OCI-M1 (cell line): ENCODE measurements at regions not wholly inside any gene's neighbourhood (a gene's known extent, or its start where the extent isn't known, plus 50 kb on each side); places are given as distances from the start of the nearest gene placed in this dataset.

Experiments
- DNase-seq: peaks from one replicate; lab custom pipeline; 2025; lab: John Stamatoyannopoulos, UW

- no peak for DNase-seq
These were observed 300.4 kb upstream of the NT5C1B start for GRCh38 chr2:18889565-18890332.

DNA sequence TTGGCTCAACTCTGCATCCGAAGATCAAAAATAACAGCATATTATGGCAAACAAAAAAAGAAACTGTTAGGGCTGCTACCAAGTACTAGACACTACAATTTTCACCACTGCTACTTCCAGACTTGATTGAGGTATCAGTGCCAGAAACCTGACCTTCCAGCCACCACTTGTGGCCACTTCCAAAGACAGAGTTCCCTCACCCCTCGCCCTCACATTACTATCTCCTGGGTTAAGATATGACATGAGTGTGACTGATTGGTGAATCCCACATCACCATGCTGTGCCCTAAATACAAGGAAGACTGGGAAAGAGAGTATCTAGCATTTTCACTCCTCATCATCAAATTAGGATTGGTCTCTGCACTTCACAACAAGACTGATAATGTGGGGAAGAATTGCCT, 296.1 kb upstream of the NT5C1B start:
- DNase-seq: no peak

DNA sequence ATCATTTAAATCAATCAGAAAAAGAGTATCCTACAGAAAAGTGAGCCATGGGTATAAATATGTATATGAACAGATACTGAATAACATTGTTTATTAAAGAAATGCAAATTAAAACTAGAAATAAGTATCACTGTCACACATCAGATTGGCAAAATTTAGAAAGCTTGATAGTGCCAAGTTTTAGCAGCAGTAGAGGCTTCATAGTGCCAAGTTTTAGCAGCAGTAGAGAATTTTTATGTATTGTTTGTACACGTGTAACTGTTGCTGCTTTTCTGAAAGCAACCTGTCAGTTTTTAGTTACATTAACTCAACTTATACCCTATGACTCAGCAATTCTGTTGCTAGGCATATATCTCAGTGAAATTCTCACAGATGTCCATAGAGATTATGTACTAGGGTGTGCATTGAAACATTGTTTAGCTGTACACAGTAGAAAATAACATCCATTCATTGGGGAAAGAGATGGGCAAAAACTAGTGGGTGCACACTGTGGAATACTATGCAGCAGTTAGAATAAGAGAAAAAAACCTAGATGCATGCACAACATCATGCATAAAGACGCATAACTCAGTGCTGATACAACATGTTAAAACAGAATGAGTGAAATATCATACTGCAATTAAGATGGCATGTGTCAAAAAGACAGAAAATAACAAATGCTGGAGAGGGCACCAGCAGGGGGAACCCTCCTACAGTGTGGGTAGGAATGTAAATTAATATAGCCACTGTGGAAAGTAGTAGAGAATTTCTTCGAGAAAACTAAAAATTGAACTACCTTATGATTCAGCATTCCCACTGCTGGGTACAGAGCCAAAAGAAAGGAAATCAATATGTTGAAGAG, 294.5 kb upstream of the NT5C1B start:
- peak; percentile 18 for DNase-seq

- no peak for DNase-seq
These were observed 282.1 kb upstream of the NT5C1B start for GRCh38 chr2:18871430-18871829.

DNA sequence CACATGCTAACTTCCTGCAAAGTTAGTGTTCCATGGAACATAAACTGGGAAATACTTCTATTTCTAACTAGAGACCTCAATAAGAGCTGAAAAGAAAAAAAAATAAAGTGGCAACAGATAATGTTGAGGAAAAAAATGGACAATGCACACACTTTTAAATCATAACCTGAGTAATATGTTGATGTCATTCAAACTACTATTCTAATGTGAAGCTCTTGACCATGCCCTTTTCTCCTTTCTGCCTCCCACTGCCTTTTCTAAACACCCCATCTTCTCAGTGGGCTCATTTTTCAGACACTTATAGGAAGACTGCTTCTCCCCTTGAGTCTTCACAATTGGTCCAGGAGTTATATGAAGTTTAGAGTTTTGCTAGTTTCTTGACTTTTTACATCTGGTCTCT, 280.9 kb upstream of the NT5C1B start:
- DNase-seq: no peak

DNA sequence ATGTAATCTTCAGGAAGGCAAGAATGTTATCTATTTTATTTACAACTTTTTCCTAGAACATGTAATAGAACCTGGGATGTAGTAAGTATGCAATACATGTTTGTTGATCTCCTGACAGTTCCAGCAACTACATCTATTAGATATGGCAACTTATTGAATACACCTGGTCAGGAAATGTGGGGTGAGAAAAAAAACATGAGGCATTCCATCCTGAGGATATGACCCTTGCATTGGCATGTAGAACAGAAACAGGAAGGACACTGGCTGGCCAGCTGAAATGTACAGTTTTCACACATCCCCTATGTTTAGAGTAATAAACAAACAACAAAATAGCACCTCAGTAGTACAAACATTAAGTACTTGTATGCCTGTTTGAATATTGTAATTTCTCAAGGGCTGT, 272.6 kb upstream of the NT5C1B start:
- DNase-seq: no peak

DNA sequence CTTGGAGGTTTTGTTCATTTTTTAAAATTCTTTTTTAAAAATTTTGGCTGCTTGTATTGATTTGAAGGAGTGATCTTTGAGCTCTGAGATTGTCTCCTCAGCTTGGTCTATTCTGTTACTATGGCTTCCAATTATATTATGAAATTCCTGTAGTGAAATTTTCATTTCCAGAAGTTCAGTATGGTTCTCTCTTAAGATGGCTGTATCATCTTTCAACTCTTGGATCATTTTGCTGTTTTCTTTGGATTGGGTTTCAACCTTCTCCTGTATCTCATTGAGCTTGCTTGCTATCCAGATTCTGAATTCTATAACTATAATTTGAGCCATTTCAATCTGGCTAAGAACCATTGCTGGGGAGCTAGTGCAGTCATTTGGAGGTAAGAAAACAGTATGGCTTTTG, 270.8 kb upstream of the NT5C1B start:
- no peak for DNase-seq

DNA sequence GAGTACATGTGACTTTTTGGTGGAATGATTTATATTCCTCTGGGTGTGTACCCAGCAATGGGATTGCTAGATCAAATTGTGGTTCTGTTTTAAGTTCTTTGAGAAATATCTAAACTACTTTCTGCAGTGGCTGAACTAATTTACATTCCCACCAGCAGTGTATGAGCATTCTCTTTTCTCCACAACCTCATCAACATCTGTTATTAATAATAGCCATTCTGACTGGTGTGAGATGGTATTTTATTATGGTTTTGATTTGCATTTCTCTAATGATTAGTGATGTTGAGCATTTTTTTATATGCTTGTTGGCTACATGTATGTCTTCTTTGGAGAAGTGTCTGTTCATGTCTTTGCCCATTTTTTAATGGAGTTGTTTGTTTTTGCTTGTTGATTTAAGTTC, 267.4 kb upstream of the NT5C1B start:
- DNase-seq: no peak

GRCh38 chr2:18855027-18855426, 265.7 kb upstream of the NT5C1B start:
- no peak for DNase-seq

DNA sequence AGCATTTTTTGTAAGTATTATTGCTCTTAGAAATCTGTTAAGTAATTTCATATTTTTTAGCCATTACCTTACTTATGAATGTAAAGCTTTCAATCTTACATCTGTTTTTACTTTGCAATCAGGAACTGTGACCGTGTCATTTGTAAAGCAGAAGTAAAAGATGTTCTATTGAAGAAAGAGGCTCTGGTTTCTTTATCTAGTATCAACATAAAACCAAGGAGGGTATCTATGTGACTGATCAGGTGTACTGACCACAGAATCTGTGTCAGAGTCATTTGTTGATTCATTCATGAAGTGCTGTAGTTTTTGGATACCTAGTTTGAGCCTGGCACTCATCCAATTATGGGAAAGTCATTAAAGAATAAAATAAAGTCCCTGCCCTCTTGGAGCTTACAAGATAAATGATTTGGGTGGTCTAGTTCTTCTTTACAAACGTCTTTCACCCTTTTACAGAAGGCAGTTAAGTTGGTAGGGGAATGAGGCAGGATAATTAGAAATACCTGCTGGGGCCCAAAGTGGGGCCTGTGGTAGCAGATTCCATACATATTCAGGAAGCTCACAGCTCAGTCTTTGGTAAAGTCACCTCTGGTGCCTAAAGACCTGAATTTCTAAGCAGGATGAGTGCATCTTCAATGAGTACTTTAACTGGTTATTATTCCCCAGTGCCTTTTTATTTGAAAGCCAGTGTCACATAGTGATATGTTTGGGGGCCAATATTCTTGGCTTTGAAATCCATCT, 260.6 kb upstream of the NT5C1B start:
- DNase-seq: peak; percentile 4

DNA sequence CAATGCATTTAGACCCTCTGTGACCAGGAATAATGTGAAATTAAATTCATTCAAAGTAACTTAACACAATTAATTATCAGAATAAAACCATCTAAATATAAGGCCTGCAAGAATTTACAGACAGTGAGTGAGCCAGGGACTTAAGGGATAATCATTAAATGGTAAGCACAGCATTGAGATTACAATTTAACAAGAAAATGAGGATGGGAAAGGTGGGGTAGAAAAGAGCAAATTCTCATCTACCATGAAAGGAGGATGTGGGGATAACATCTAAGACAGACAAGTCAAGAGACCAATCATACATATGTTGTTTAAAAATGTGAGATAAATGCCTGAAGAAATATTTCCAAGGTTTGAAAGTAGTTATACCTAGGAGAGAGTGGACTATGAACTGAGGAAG, 259.3 kb upstream of the NT5C1B start:
- no peak for DNase-seq

- no peak for DNase-seq
These were observed 256.6 kb upstream of the NT5C1B start for GRCh38 chr2:18845854-18846445.

- DNase-seq: no peak
These were observed 253.5 kb upstream of the NT5C1B start for GRCh38 chr2:18842836-18843235.

GRCh38 chr2:18841248-18842150, 252.1 kb upstream of the NT5C1B start:
- DNase-seq: no peak

GRCh38 chr2:18837240-18837639, 247.9 kb upstream of the NT5C1B start:
- no peak for DNase-seq

DNA sequence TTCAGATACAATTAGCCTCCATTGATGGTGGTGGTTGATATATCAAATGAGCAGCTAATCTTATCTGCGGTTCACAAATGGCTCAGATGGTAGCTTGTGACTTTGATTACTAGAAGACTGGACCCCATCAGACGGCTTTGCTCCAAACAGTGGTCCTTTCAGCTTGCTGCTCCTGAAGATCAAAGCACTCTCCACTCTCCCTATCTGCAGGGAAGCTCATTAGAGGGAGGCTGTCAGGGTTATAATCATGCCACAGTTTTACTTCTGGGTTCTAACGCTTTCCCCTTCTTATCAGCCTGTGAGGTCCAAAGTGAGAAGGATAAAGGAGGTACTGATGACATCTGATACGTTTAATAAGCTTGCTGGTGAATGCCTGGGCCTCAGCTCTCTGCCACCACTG, 247.1 kb upstream of the NT5C1B start:
- DNase-seq: no peak

DNA sequence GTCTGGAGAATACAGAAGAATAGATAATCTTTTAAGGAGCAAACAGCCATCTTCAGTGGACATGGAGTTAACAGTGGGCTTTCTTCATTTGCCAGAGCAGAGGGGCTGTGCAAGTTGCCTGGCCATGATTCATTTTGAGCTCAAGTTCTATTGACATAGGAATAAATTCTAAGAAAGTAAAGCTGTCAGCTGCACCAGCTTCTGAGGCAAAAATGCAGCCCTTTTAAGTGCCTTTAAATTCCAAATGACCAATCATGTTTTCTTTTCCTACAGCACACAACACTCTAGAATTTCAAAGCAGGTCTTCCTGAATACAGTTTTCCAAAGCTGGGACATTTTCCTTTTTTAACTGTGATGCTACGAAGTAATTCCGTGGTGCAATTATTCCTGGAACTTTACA, 246.4 kb upstream of the NT5C1B start:
- no peak for DNase-seq

DNA sequence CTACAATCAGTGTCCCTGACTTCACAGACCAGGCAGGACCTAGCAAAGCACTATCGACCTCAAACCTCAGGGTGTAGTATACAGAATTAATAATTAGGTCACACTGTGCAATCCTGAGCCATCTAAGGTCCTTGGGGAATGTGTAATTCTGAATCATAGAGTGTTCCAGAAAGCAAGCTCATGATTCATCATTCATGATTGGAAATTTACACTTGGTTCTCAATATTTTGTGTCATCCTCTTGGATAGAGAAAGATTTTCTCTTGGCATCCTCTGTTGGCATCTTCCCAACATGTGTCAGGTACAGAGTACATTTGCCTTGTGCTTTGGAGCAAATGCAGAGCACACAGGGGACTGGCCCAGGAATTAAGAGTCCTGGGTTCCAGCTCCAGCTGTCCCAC, 245.0 kb upstream of the NT5C1B start:
- DNase-seq: no peak

DNA sequence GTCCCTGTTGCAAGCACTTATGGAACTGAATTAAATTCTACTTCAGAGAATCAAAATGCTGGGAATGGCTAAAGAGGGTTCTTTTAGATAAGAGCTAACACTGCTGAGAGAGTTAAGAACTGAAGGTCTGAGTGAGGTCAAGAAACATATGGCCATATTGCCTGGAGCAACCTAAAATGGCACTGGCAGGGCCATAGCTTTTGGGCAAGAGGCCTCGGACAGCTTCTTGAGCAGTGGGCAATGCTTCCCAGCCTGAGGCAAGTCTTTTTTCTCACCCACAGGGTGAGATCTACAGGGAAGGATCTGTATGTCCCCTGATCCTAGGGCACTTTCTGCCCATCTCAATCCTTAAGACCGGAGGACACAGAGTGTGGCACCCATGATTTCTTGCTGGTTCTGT, 244.6 kb upstream of the NT5C1B start:
- DNase-seq: no peak

GRCh38 chr2:18831916-18832510, 242.6 kb upstream of the NT5C1B start:
- no peak for DNase-seq

GRCh38 chr2:18830962-18831361, 241.6 kb upstream of the NT5C1B start:
- no peak for DNase-seq
